ENCODE measurements at regions not wholly inside any gene's neighbourhood (a gene's known extent, or its start where the extent isn't known, plus 50 kb on each side); places are given as distances from the start of the nearest gene placed in this dataset.

- in situ Hi-C loops (cut with HindIII; ENCODE audit: low pct_unique_long_range_greater_than_20kb, low sequenced_read_pairs) (no loop called here), intact Hi-C loops (cut with micrococcal nuclease; ENCODE audit: unreplicated experiment) (no loop called here)
- no peak overlapping the region for H3K27ac ChIP-seq (ENCODE audit: low read length)
- H3K27me3 ChIP-seq (ENCODE audit: control insufficient read depth, insufficient read depth, low read length): no peaks in the 10 kb centered on the region
- ChIA-PET POLR2A (interaction anchor here (0.6 kb wide), 1 partner anchor 662 kb away, joined by 3 read pairs; no protein-coding TSS in a partner anchor), CTCF (no interaction called here)
- DNase-seq (ENCODE audit: low read depth, low spot score) (no peak), ATAC-seq (no peak)
- H3K36me3 ChIP-seq (ENCODE audit: control insufficient read depth, insufficient read depth, low read length): no peaks in the 10 kb centered on the region
- H3K4me1 ChIP-seq (ENCODE audit: control insufficient read depth, insufficient read depth, low read length): no peaks in the 10 kb centered on the region
- BruUV-seq (replicated peaks): no TSS peak
- H3K4me3 ChIP-seq (ENCODE audit: low read depth in 2 of 2, low read length in 2 of 2): no peak overlapping the region
- H3K9me3 ChIP-seq (ENCODE audit: control insufficient read depth, insufficient read depth, low read depth, low read length): no peaks in the 10 kb centered on the region
- TF ChIP-seq REST (IDR thresholded peaks at IDR 0.05; ENCODE audit: insufficient read depth in 1 of 2, low read depth in 2 of 2, low read length in 1 of 2) (no peak), TCF7L2 (IDR thresholded peaks at IDR 0.05; ENCODE audit: low read depth, low read length) (no peak), SIN3A (IDR thresholded peaks at IDR 0.05; ENCODE audit: borderline replicate concordance, insufficient read depth, low read depth, low read length) (no peak), CTCF (IDR thresholded peaks at IDR 0.05) (no peak), POLR2AphosphoS5 (IDR thresholded peaks at IDR 0.05; ENCODE audit: low read depth, low read length) (no peak)
Measured at GRCh38 chr5:68805444-68805843, 288.4 kb upstream of the SLC30A5 start.

- BruUV-seq (replicated peaks): no TSS peak
- Histone ChIP-seq H3K27me3 (ENCODE audit: control insufficient read depth, insufficient read depth, low read length) (no peaks in the 10 kb centered on the region), H3K4me1 (ENCODE audit: control insufficient read depth, insufficient read depth, low read length) (no peaks in the 10 kb centered on the region), H3K27ac (ENCODE audit: low read length) (no peak overlapping the region), H3K36me3 (ENCODE audit: control insufficient read depth, insufficient read depth, low read length) (no peaks in the 10 kb centered on the region), H3K4me3 (ENCODE audit: low read depth in 2 of 2, low read length in 2 of 2) (no peak overlapping the region), H3K9me3 (ENCODE audit: control insufficient read depth, insufficient read depth, low read depth, low read length) (no peaks in the 10 kb centered on the region)
- DNase-seq (ENCODE audit: low read depth, low spot score) (no peak), ATAC-seq (no peak)
- CTCF ChIA-PET: no interaction called here
- POLR2A ChIA-PET: no interaction called here
- TF ChIP-seq POLR2AphosphoS5 (IDR thresholded peaks at IDR 0.05; ENCODE audit: low read depth, low read length): no peak
- no peak for TF ChIP-seq SIN3A (IDR thresholded peaks at IDR 0.05; ENCODE audit: borderline replicate concordance, insufficient read depth, low read depth, low read length)
- TF ChIP-seq REST (IDR thresholded peaks at IDR 0.05; ENCODE audit: insufficient read depth in 1 of 2, low read depth in 2 of 2, low read length in 1 of 2): no peak
- TF ChIP-seq TCF7L2 (IDR thresholded peaks at IDR 0.05; ENCODE audit: low read depth, low read length): no peak
- no peak for TF ChIP-seq CTCF (IDR thresholded peaks at IDR 0.05)
- intact Hi-C loops (cut with micrococcal nuclease; ENCODE audit: unreplicated experiment) (no loop called here), in situ Hi-C loops (cut with HindIII; ENCODE audit: low pct_unique_long_range_greater_than_20kb, low sequenced_read_pairs) (no loop called here)
Measured at GRCh38 chr5:68817632-68818031, 276.2 kb upstream of the SLC30A5 start.
